Effector memory CD8-positive, alpha-beta T cell (primary cell): ENCODE measurements at regions not wholly inside any gene's neighbourhood (a gene's known extent, or its start where the extent isn't known, plus 50 kb on each side); places are given as distances from the start of the nearest gene placed in this dataset.
A peak's percentile ranks its signal among the peaks of the same experiment; 100 is the strongest.
"Not testable (repeated sequence)": the region's sequence is repeated elsewhere in the genome, so short reads cannot be mapped to it uniquely, and the experiment has no call there.

Experiments used
- ATAC-seq: fragments of 150-1000 bp; cut with Tn5 transposase; replicated peaks from 2 replicates; pipeline ENCODE4 v1.10.0; 2021; ENCODE audit warnings: mild to moderate bottlenecking, moderate library complexity
- DNase-seq, 3 experiments: peaks; one replicate each; pipeline ENCODE4 v3.0.0; 2021
- H3K27ac Mint-ChIP-seq, 2 donors: one replicate each; pipeline ENCODE4 v1.8.0; 2022; ENCODE audit warnings: mild to moderate bottlenecking in 2 of 2, mixed read lengths in 2 of 2, moderate library complexity in 2 of 2
- H3K27me3 Mint-ChIP-seq, 2 donors: one replicate each; pipeline ENCODE4 v1.8.0; 2022; ENCODE audit warnings: mixed read lengths in 2 of 2
- H3K36me3 Mint-ChIP-seq: one replicate; pipeline ENCODE4 v1.8.0; 2022; ENCODE audit warnings: mild to moderate bottlenecking, moderate library complexity, mixed read lengths; ENCODE audit not compliant: insufficient read depth
- H3K4me1 Mint-ChIP-seq, 2 donors: one replicate each; pipeline ENCODE4 v1.8.0; 2022; ENCODE audit warnings: low read depth in 2 of 2, mixed read lengths in 2 of 2
- H3K4me3 Mint-ChIP-seq, 2 donors: one replicate each; pipeline ENCODE4 v1.8.0; 2022; ENCODE audit warnings: mild to moderate bottlenecking in 2 of 2, mixed read lengths in 2 of 2, moderate library complexity in 2 of 2
- H3K9me3 Mint-ChIP-seq, 2 donors: one replicate each; pipeline ENCODE4 v1.8.0; 2022; ENCODE audit warnings: mixed read lengths in 2 of 2

DNA sequence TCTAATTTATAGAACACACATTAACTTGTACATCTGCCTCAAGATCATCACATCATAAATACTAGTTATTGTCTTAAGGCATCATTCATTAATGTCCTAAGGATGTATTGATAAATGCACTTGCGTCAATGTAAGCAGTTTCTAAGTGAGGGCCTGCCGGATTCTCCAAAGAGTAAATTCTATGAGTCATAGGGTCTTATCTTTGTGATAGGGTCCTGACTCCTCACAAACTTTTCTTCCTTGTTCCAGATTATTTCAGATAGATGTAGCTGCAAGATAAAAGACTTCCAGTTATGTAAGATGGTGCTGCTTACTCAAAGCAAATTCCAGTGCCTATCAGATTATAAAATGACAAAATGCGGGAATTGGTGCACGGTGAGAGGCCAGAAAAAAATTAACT is 315.0 kb upstream of the SLC39A10 start:
- no peak overlapping the region for H3K27ac Mint-ChIP-seq
- H3K4me3 Mint-ChIP-seq, result no peak overlapping the region
- no peaks in the 10 kb centered on the region for H3K9me3 Mint-ChIP-seq
- H3K27me3 Mint-ChIP-seq, result no peaks in the 10 kb centered on the region
- ATAC-seq (no peak), DNase-seq (no peak)
- no peaks in the 10 kb centered on the region for H3K4me1 Mint-ChIP-seq
- H3K36me3 Mint-ChIP-seq, result no peaks in the 10 kb centered on the region

DNA sequence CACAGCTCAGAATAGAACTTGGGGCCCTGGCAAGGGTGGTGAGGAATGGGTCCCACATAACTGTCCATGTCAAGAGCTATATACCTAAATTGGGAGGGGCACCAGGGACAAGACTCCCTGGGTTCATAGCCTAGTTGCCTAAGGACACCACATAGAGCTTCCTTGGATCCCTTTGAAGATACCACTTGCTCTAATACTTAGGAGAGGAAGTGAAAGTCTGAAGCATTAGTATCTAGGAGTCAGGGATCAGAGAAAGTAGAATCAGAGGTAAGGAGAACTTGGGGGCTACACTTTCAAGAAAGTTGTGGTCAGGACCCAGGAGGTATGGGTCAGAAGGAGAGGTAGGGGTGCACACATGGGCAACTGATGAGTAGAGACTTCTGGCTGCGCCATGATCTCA is 318.2 kb upstream of the SLC39A10 start:
- DNase-seq (no peak), ATAC-seq (no peak)
- Mint-ChIP-seq H3K4me1 (no peaks in the 10 kb centered on the region), H3K27ac (no peak overlapping the region), H3K4me3 (no peak overlapping the region), H3K9me3 (no peaks in the 10 kb centered on the region), H3K27me3 (no peaks in the 10 kb centered on the region), H3K36me3 (no peaks in the 10 kb centered on the region)

- no peak for DNase-seq
- H3K4me1 Mint-ChIP-seq, result no peaks in the 10 kb centered on the region
- no peaks in the 10 kb centered on the region for H3K9me3 Mint-ChIP-seq
- no peaks in the 10 kb centered on the region for H3K36me3 Mint-ChIP-seq
- no peak overlapping the region for H3K4me3 Mint-ChIP-seq
- H3K27me3 Mint-ChIP-seq, result no peaks in the 10 kb centered on the region
- no peak overlapping the region for H3K27ac Mint-ChIP-seq
- no peak for ATAC-seq
These were observed 319.4 kb upstream of the SLC39A10 start for GRCh38 chr2:195337597-195337996.

DNA sequence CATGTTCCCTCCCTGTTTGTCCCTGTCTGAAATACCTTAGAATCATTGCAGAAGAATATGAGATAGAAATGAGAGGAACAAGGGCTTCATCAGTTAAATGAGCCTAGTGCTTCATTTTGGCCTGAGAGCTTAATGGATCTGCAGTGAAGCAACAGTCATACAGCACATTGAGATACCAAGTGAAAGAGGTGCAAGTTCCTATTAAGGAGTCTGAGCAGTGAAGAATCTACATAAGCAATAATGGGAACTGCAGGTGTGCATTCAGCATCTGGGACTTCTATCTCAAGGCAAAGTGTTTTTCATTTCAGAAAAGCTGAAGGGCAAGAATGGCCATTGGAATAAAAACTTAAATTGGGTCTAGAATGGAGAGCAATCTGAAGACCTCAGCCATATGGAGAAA is 323.2 kb upstream of the SLC39A10 start:
- H3K4me3 Mint-ChIP-seq, result no peak overlapping the region
- DNase-seq (no peak), ATAC-seq (no peak)
- H3K4me1 Mint-ChIP-seq, result no peaks in the 10 kb centered on the region
- peaks cover 0 to 5% of the 10 kb centered on the region in 2 donors for H3K27me3 Mint-ChIP-seq
- H3K27ac Mint-ChIP-seq, result no peak overlapping the region
- H3K36me3 Mint-ChIP-seq, result no peaks in the 10 kb centered on the region
- H3K9me3 Mint-ChIP-seq, result no peaks in the 10 kb centered on the region

GRCh38 chr2:195331966-195332365 is 325.1 kb upstream of the SLC39A10 start:
- no peak for ATAC-seq
- H3K27ac Mint-ChIP-seq, result no peak overlapping the region
- no peak for DNase-seq
- H3K9me3 Mint-ChIP-seq, result no peaks in the 10 kb centered on the region
- no peaks in the 10 kb centered on the region for H3K4me1 Mint-ChIP-seq
- H3K36me3 Mint-ChIP-seq, result no peaks in the 10 kb centered on the region
- H3K4me3 Mint-ChIP-seq, result no peak overlapping the region
- peaks cover 9 to 20% of the 10 kb centered on the region in 2 donors for H3K27me3 Mint-ChIP-seq

- no peaks in the 10 kb centered on the region for H3K36me3 Mint-ChIP-seq
- peaks cover 17 to 23% of the 10 kb centered on the region in 2 donors for H3K27me3 Mint-ChIP-seq
- H3K4me3 Mint-ChIP-seq, result no peak overlapping the region
- H3K27ac Mint-ChIP-seq, result no peak overlapping the region
- H3K9me3 Mint-ChIP-seq, result no peaks in the 10 kb centered on the region
- no peak for ATAC-seq
- H3K4me1 Mint-ChIP-seq, result no peaks in the 10 kb centered on the region
- no peak for DNase-seq
These were observed 325.9 kb upstream of the SLC39A10 start for GRCh38 chr2:195331129-195331528.

DNA sequence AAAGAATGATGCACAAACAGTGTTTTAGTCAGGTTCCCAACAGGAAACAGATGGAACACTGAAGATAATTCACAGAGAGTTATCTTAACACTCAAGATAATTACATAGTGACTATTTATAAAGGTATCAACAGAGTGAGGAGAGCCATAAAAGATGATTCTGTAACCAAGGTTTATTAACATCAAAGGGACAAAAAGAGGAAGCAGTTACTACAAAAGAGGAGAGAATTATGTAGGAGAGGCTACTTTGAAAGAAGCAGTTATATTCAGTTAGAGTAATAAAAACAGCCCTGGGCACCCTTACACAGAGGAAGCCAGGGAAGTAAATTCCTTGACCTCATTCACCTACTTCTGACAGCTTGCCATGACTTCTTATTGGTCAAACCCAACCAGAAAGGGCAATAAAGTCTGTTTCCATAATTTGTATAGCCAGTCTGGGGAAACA is 326.5 kb upstream of the SLC39A10 start:
- no peak overlapping the region for H3K4me3 Mint-ChIP-seq
- no peaks in the 10 kb centered on the region for H3K9me3 Mint-ChIP-seq
- no peak for DNase-seq
- H3K36me3 Mint-ChIP-seq, result no peaks in the 10 kb centered on the region
- H3K27me3 Mint-ChIP-seq, result peaks cover 18 to 24% of the 10 kb centered on the region in 2 donors
- H3K27ac Mint-ChIP-seq, result no peak overlapping the region
- ATAC-seq, result no peak
- H3K4me1 Mint-ChIP-seq, result no peaks in the 10 kb centered on the region

- H3K27ac Mint-ChIP-seq, DNase-seq, H3K9me3 Mint-ChIP-seq, H3K4me3 Mint-ChIP-seq, ATAC-seq, H3K4me1 Mint-ChIP-seq, H3K36me3 Mint-ChIP-seq: not testable (repeated sequence)
- peaks cover 18 to 30% of the 10 kb centered on the region in 2 donors for H3K27me3 Mint-ChIP-seq
These were observed 327.2 kb upstream of the SLC39A10 start for GRCh38 chr2:195329784-195330183.

- no peak overlapping the region for H3K27ac Mint-ChIP-seq
- H3K4me3 Mint-ChIP-seq, result no peak overlapping the region
- no peaks in the 10 kb centered on the region for H3K9me3 Mint-ChIP-seq
- H3K27me3 Mint-ChIP-seq, result peaks cover 18 to 44% of the 10 kb centered on the region in 2 donors
- DNase-seq (no peak), ATAC-seq (no peak)
- no peaks in the 10 kb centered on the region for H3K36me3 Mint-ChIP-seq
- H3K4me1 Mint-ChIP-seq, result no peaks in the 10 kb centered on the region
These were observed 330.5 kb upstream of the SLC39A10 start for GRCh38 chr2:195326537-195326936.

DNA sequence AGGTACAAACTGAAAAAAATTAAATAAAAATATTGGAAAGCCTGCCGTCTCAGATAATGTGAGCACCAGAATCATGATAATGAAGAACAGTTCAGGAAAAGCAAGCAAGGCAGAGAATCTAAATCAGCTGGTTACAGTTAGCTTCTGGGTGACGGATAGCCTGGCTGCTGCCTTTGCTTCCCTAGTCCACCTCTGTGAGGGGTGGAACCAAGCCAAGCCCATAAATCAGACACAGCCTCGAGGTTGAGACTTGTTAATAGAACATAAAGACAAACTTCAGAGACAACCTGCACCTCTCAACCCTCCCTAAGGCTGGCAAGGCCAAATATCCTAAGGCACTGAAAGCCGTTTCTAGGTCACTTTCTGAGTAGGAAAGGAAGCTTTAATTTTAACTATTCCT is 334.7 kb upstream of the SLC39A10 start:
- no peak for ATAC-seq
- H3K36me3 Mint-ChIP-seq, result no peaks in the 10 kb centered on the region

DNA sequence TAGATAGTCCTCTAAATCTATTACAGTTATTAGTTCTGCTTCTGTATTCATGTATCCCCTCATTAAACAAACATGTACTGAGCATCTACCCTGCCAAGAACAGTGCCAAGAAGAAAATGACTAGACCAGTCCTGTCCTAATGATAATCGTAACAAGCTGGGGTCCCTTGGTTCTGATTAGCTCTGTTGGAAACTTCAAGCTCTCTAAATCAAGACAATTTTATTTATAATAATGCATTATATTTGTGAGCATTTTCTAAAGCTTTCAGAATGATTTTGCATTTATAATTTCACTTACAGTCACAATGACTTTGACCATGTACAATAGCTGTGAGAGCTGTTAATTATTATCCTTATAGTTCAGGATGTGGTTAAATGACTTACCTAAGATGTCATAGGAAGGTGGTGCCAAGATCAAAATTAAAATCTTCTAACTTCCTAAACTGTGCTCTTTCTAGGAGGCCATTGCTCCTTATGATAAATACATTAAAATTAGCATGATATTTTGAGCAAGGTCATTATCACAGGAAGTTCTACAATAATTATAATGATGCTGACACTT is 336.5 kb upstream of the SLC39A10 start:
- Mint-ChIP-seq H3K9me3 (no peaks in the 10 kb centered on the region), H3K27ac (no peak overlapping the region), H3K36me3 (no peaks in the 10 kb centered on the region), H3K4me1 (no peaks in the 10 kb centered on the region), H3K27me3 (peaks cover 0 to 20% of the 10 kb centered on the region in 2 donors), H3K4me3 (no peak overlapping the region)
- ATAC-seq, result no peak
- DNase-seq, result no peak

More for the DNA sequence above, 334.7 kb upstream of the SLC39A10 start:
- H3K27me3 Mint-ChIP-seq, result peaks cover 13 to 28% of the 10 kb centered on the region in 2 donors
- no peaks in the 10 kb centered on the region for H3K9me3 Mint-ChIP-seq
- H3K27ac Mint-ChIP-seq, result no peak overlapping the region
- no peak for DNase-seq
- H3K4me3 Mint-ChIP-seq, result no peak overlapping the region
- no peaks in the 10 kb centered on the region for H3K4me1 Mint-ChIP-seq

DNA sequence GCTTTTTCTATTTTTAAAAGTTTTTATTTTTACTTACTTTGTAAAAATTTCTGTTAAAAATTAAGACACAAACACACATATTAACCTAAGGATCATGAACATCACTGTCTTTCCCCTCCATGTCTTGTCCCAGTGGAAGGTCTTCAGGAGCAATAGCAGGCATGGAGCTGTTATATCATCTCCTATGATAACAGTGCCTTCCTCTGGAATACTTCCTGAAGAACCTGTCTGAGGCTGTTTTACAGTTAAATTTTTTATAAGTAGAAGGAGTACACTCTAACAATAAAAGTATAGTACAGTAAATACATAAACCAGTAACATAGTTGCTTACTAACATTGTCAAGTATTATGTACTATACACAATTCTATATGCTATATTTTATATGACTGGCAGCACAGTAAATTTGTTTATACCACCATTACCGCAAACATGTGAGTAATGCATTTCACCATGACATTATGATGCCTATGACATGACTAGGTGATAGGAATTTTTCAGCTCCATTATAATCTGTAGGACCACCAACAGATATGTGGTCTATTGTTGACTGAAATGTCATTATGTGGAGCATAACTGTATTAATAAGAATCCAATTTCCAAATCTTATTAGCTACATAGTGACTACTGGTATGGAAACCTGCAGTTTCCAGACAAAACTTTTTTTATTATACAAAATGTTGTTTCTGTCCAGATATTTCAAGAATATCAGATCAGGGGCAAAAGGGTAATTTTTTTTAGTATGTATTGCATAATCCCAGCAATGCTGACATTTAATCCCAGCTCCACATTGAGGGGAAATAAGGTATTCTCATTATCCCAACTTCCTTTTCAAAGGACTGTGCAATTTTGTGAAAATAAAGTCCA is 337.2 kb upstream of the SLC39A10 start:
- Mint-ChIP-seq H3K27me3 (peaks cover 0 to 14% of the 10 kb centered on the region in 2 donors), H3K27ac (no peak overlapping the region), H3K4me3 (no peak overlapping the region), H3K4me1 (no peaks in the 10 kb centered on the region), H3K36me3 (no peaks in the 10 kb centered on the region), H3K9me3 (no peaks in the 10 kb centered on the region)
- ATAC-seq (no peak), DNase-seq (no peak)

DNA sequence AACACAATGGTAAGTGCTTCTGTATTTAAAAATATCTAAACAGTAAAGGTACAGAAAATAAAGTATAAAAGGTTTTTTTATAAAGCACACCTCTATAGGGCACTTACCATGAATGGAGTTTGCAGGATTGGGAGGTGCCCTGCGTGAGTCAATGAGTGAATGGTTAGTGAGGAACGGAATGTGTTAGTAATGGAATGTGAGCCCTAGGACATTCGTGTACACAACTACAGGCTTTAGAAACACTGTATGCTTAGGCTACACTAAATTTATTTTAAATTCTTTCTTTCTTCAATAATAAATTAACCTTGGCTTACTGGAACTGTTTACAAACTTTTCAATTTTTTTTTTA is 337.9 kb upstream of the SLC39A10 start:
- no peak for ATAC-seq
- Mint-ChIP-seq H3K27ac (no peak overlapping the region), H3K36me3 (no peaks in the 10 kb centered on the region), H3K27me3 (peaks cover 0 to 7% of the 10 kb centered on the region in 2 donors), H3K4me1 (no peaks in the 10 kb centered on the region), H3K4me3 (no peak overlapping the region), H3K9me3 (no peaks in the 10 kb centered on the region)
- DNase-seq, result no peak

DNA sequence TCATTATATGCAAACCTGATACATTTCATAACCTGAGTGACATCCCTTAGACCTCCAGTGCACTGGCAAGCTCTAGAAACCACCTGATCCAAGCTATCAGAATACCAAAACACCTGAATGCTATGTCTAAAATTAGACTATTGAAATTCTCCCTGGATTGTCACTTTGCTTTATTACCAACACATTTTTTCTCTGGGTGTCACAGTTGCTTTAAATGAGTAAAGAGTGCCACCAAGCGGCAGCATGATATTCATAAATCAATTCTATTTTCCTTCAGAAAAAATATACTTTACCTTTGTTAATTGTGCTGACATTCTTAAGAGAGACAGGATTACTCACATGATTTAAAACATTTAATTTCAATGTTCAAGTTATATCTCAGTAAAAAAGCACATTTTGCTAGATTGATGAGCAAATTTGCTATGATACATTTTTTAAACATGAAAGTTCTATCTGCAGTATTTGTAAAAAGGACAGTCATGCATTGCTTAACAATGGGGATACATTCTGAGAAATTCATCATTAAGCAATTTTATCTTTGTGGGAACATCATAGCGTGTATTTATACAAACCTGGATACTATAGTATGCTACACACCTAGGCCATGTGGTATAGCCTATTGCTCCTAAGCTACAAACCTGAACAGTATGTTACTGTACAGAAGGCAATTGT is 338.4 kb upstream of the SLC39A10 start:
- H3K4me1 Mint-ChIP-seq, result no peaks in the 10 kb centered on the region
- ATAC-seq (no peak), DNase-seq (peak; percentile 12 to 35 (median 25))
- no peaks in the 10 kb centered on the region for H3K36me3 Mint-ChIP-seq
- no peak overlapping the region for H3K4me3 Mint-ChIP-seq
- peaks cover 0 to 2% of the 10 kb centered on the region in 2 donors for H3K27me3 Mint-ChIP-seq
- no peak overlapping the region for H3K27ac Mint-ChIP-seq
- no peaks in the 10 kb centered on the region for H3K9me3 Mint-ChIP-seq
